ENCODE measurements at regions not wholly inside any gene's neighbourhood (a gene's known extent, or its start where the extent isn't known, plus 50 kb on each side); places are given as distances from the start of the nearest gene placed in this dataset.

GRCh38 chr6:147717991-147718390 is 209.5 kb downstream of the SAMD5 start:
- FAIRE-seq, result no peak
- no peak overlapping the region for H3K27ac ChIP-seq (ENCODE audit: low read depth in 2 of 2, low read length in 2 of 2)
- H3K27me3 ChIP-seq (ENCODE audit: control insufficient read depth, insufficient read depth, low read length), result no peaks in the 10 kb centered on the region
- no peak for DNase-seq
- H3K4me1 ChIP-seq (ENCODE audit: control insufficient read depth in 2 of 3, insufficient read depth in 2 of 3, low read depth in 1 of 3, low read length in 3 of 3), result no peaks in the 10 kb centered on the region
- H3K36me3 ChIP-seq (ENCODE audit: control insufficient read depth in 2 of 3, insufficient read depth in 3 of 3, low read length in 3 of 3), result no peaks in the 10 kb centered on the region
- intact Hi-C loops (cut with DNase I), result no loop called here
- no peaks in the 10 kb centered on the region for H3K9me3 ChIP-seq (ENCODE audit: control insufficient read depth in 2 of 3, insufficient read depth in 1 of 3, low read length in 3 of 3)
- no peak for TF ChIP-seq CTCF (IDR thresholded peaks at IDR 0.05; ENCODE audit: borderline replicate concordance, extremely low read depth, insufficient read depth)
- H3K4me3 ChIP-seq (ENCODE audit: low read length in 3 of 3), result no peak overlapping the region
- H3K9ac ChIP-seq (ENCODE audit: low read length in 3 of 3), result no peak overlapping the region

- Histone ChIP-seq H3K27ac (ENCODE audit: low read depth in 2 of 2, low read length in 2 of 2) (no peak overlapping the region), H3K9me3 (ENCODE audit: control insufficient read depth in 2 of 3, insufficient read depth in 1 of 3, low read length in 3 of 3) (no peaks in the 10 kb centered on the region), H3K4me1 (ENCODE audit: control insufficient read depth in 2 of 3, insufficient read depth in 2 of 3, low read depth in 1 of 3, low read length in 3 of 3) (no peaks in the 10 kb centered on the region), H3K27me3 (ENCODE audit: control insufficient read depth, insufficient read depth, low read length) (no peaks in the 10 kb centered on the region), H3K36me3 (ENCODE audit: control insufficient read depth in 2 of 3, insufficient read depth in 3 of 3, low read length in 3 of 3) (no peaks in the 10 kb centered on the region), H3K4me3 (ENCODE audit: low read length in 3 of 3) (no peak overlapping the region), H3K9ac (ENCODE audit: low read length in 3 of 3) (no peak overlapping the region)
- no peak for TF ChIP-seq CTCF (IDR thresholded peaks at IDR 0.05; ENCODE audit: borderline replicate concordance, extremely low read depth, insufficient read depth)
- no peak for FAIRE-seq
- no peak for DNase-seq
- intact Hi-C loops (cut with DNase I), result no loop called here
These were observed 213.7 kb downstream of the SAMD5 start for GRCh38 chr6:147722158-147722557.

DNA sequence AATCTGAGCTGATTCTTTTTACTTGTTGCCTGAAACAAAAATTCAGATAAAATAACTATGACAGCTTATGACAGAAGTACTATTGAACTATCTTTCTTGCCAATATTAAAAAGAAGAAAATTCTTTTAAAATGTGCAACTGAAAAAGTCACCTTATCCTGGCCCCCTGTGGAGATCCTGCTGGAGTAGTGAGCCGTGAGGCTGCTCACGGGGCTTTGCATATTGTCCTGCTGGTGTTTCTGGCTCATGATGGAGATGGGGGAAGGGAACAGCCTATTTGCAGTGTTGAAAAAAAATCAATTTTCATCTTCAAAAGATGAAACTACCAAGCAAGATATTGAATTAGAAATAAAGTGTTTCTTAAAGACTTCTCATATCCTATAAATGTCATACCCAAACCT is 216.0 kb downstream of the SAMD5 start:
- H3K4me3 ChIP-seq (ENCODE audit: low read length in 3 of 3), result no peak overlapping the region
- no peak for FAIRE-seq
- no peaks in the 10 kb centered on the region for H3K4me1 ChIP-seq (ENCODE audit: control insufficient read depth in 2 of 3, insufficient read depth in 2 of 3, low read depth in 1 of 3, low read length in 3 of 3)
- no peak for DNase-seq
- no peaks in the 10 kb centered on the region for H3K27me3 ChIP-seq (ENCODE audit: control insufficient read depth, insufficient read depth, low read length)
- no peaks in the 10 kb centered on the region for H3K9me3 ChIP-seq (ENCODE audit: control insufficient read depth in 2 of 3, insufficient read depth in 1 of 3, low read length in 3 of 3)
- intact Hi-C loops (cut with DNase I), result no loop called here
- H3K36me3 ChIP-seq (ENCODE audit: control insufficient read depth in 2 of 3, insufficient read depth in 3 of 3, low read length in 3 of 3), result no peaks in the 10 kb centered on the region
- H3K9ac ChIP-seq (ENCODE audit: low read length in 3 of 3), result no peak overlapping the region
- H3K27ac ChIP-seq (ENCODE audit: low read depth in 2 of 2, low read length in 2 of 2), result no peak overlapping the region
- TF ChIP-seq CTCF (IDR thresholded peaks at IDR 0.05; ENCODE audit: borderline replicate concordance, extremely low read depth, insufficient read depth), result no peak

- Histone ChIP-seq H3K9ac (ENCODE audit: low read length in 3 of 3) (no peak overlapping the region), H3K9me3 (ENCODE audit: control insufficient read depth in 2 of 3, insufficient read depth in 1 of 3, low read length in 3 of 3) (no peaks in the 10 kb centered on the region), H3K4me3 (ENCODE audit: low read length in 3 of 3) (no peak overlapping the region), H3K4me1 (ENCODE audit: control insufficient read depth in 2 of 3, insufficient read depth in 2 of 3, low read depth in 1 of 3, low read length in 3 of 3) (no peaks in the 10 kb centered on the region), H3K27me3 (ENCODE audit: control insufficient read depth, insufficient read depth, low read length) (no peaks in the 10 kb centered on the region), H3K36me3 (ENCODE audit: control insufficient read depth in 2 of 3, insufficient read depth in 3 of 3, low read length in 3 of 3) (no peaks in the 10 kb centered on the region), H3K27ac (ENCODE audit: low read depth in 2 of 2, low read length in 2 of 2) (no peak overlapping the region)
- DNase-seq (no peak), FAIRE-seq (no peak)
- TF ChIP-seq CTCF (IDR thresholded peaks at IDR 0.05; ENCODE audit: borderline replicate concordance, extremely low read depth, insufficient read depth), result no peak
- intact Hi-C loops (cut with DNase I), result no loop called here
These were observed 217.9 kb downstream of the SAMD5 start for GRCh38 chr6:147726342-147726741.

All from kidney (tissue), 13 donors.